ENCODE measurements at regions not wholly inside any gene's neighbourhood (a gene's known extent, or its start where the extent isn't known, plus 50 kb on each side); places are given as distances from the start of the nearest gene placed in this dataset.

GRCh38 chr16:85453703-85454102, 159.4 kb upstream of the GSE1 start:
- peaks cover 74% of the 10 kb centered on the region for H4K20me1 ChIP-seq (ENCODE audit: insufficient read depth, low read length)
- no peak overlapping the region for H4K8ac ChIP-seq (ENCODE audit: low read depth in 2 of 2, low read length in 2 of 2)
- no peak overlapping the region for H4K91ac ChIP-seq (ENCODE audit: insufficient read depth, low read depth, low read length)
- no peaks in the 10 kb centered on the region for H3K27me3 ChIP-seq (ENCODE audit: control insufficient read depth, insufficient read depth, low read length)
- H3K9me3 ChIP-seq (ENCODE audit: control insufficient read depth, insufficient read depth, low read length): no peaks in the 10 kb centered on the region
- H2BK5ac ChIP-seq (ENCODE audit: low read depth, low read length, poor library complexity, severe bottlenecking): no peak overlapping the region
- H3K36me3 ChIP-seq (ENCODE audit: control insufficient read depth, insufficient read depth, low read length): no peaks in the 10 kb centered on the region
- no peak overlapping the region for H2BK20ac ChIP-seq (ENCODE audit: low read depth, low read length)
- 100% methylated on average over 1 of the region's 10 CpGs; no CpG with 5 or more reads in 1 of the 2 experiments for WGBS, 2 experiments (ENCODE audit: extremely low coverage in 2 of 2, insufficient read length in 1 of 2)
- no peak overlapping the region for H3K4ac ChIP-seq (ENCODE audit: low read depth, low read length)
- H3K27ac ChIP-seq (ENCODE audit: insufficient read depth, low read length): no peak overlapping the region
- H3K9me1 ChIP-seq (ENCODE audit: insufficient read depth, low read length): no peaks in the 10 kb centered on the region
- no peak overlapping the region for H3K4me2 ChIP-seq (ENCODE audit: low read depth, low read length)
- DNase-seq (no peak), ATAC-seq (ENCODE audit: low read depth) (no peak)
- H2BK15ac ChIP-seq (ENCODE audit: low read depth, low read length): no peak overlapping the region
- POLR2A ChIA-PET (ENCODE audit: unreplicated experiment): no interaction called here
- no peak overlapping the region for H2AK9ac ChIP-seq (replicated peaks; ENCODE audit: low read depth, low read length, poor library complexity)
- dilution Hi-C loops (cut with HindIII; ENCODE audit: low sequenced_read_pairs, unreplicated experiment): no loop called here
- no peak overlapping the region for H3K9ac ChIP-seq (ENCODE audit: low read depth, low read length)
- H3K14ac ChIP-seq (replicated peaks; ENCODE audit: low read depth, low read length): no peak overlapping the region
- no peak overlapping the region for H3K56ac ChIP-seq (ENCODE audit: extremely low read depth, insufficient read depth, low read length)
- H3K4me3 ChIP-seq (ENCODE audit: insufficient read depth, low read depth, low read length): no peak overlapping the region
- H2AK5ac ChIP-seq (ENCODE audit: low read depth, low read length): no peak overlapping the region
- no peak overlapping the region for H3K18ac ChIP-seq (ENCODE audit: low read depth, low read length)
- in situ Hi-C loops (cut with MboI; ENCODE audit: low sequenced_read_pairs): no loop called here
- H4K5ac ChIP-seq (ENCODE audit: low read depth, low read length): no peak overlapping the region
- H3K4me1 ChIP-seq (ENCODE audit: control insufficient read depth, insufficient read depth, low read length): peaks cover 3% of the 10 kb centered on the region; the same call in 1 of the 2 replicates
- no peak overlapping the region for H2BK120ac ChIP-seq (ENCODE audit: low read depth, low read length)
- CTCF ChIA-PET: no interaction called here
- no peak overlapping the region for H2AFZ ChIP-seq (replicated peaks; ENCODE audit: low read length, poor library complexity)
- H3K23ac ChIP-seq (ENCODE audit: low read depth, low read length): no peak overlapping the region
- intact Hi-C loops (cut with micrococcal nuclease): no loop called here
- no peak for TF ChIP-seq MAZ (IDR thresholded peaks at IDR 0.05; ENCODE audit: borderline replicate concordance, low read depth, low read length)
- TF ChIP-seq MAFK (IDR thresholded peaks at IDR 0.05; ENCODE audit: low read depth, low read length): no peak
- no peak for TF ChIP-seq SMC3 (IDR thresholded peaks at IDR 0.05; ENCODE audit: low read depth, low read length)
- TF ChIP-seq MXI1 (IDR thresholded peaks at IDR 0.05; ENCODE audit: borderline replicate concordance, low read depth, low read length): no peak
- TF ChIP-seq BHLHE40 (IDR thresholded peaks at IDR 0.05; ENCODE audit: low read depth, low read length): no peak
- TF ChIP-seq CEBPB (IDR thresholded peaks at IDR 0.05; ENCODE audit: low read depth, low read length): no peak
- no peak for TF ChIP-seq RCOR1 (IDR thresholded peaks at IDR 0.05; ENCODE audit: insufficient replicate concordance, low read length)
- TF ChIP-seq, protein P1, sequence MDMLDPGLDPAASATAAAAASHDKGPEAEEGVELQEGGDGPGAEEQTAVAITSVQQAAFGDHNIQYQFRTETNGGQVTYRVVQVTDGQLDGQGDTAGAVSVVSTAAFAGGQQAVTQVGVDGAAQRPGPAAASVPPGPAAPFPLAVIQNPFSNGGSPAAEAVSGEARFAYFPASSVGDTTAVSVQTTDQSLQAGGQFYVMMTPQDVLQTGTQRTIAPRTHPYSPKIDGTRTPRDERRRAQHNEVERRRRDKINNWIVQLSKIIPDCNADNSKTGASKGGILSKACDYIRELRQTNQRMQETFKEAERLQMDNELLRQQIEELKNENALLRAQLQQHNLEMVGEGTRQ (IDR thresholded peaks at IDR 0.05; ENCODE audit: low read depth, low read length): no peak
- H3K79me1 ChIP-seq (ENCODE audit: low read depth in 1 of 2, low read length in 2 of 2): peaks cover 4 to 9% of the 10 kb centered on the region in 2 experiments; a peak in 1 of 4 replicates
- no TSS peak for BruUV-seq (replicated peaks)

Measured in IMR-90 (cell line).